Peyer's patch (tissue), 4 donors: ENCODE measurements at regions not wholly inside any gene's neighbourhood (a gene's known extent, or its start where the extent isn't known, plus 50 kb on each side); places are given as distances from the start of the nearest gene placed in this dataset.

Source experiments
- CTCF ChIP-seq, 6 experiments: fragments of 450-650 bp in 4 of 6; fragments of 200-600 bp in 2 of 6; sonication (generic) in 1 of 6; IDR thresholded peaks; one replicate each; pipeline ENCODE4 v1.5.1; 2017 to 2019; ENCODE audit warnings: antibody characterized with exemption in 6 of 6, mild to moderate bottlenecking in 3 of 6, moderate library complexity in 1 of 6
- POLR2A ChIP-seq, 2 donors: fragments of 450-650 bp; IDR thresholded peaks; one replicate each; pipeline ENCODE4 v1.5.1; 2017; ENCODE audit warnings: antibody characterized with exemption in 2 of 2, mild to moderate bottlenecking in 2 of 2, moderate library complexity in 2 of 2

- TF ChIP-seq CTCF (IDR thresholded peaks at IDR 0.05) (no peak), POLR2A (IDR thresholded peaks at IDR 0.05) (no peak)
Observed at GRCh38 chr13:94825507-94825906, 113.2 kb upstream of the SOX21 start.
